ENCODE measurements at regions not wholly inside any gene's neighbourhood (a gene's known extent, or its start where the extent isn't known, plus 50 kb on each side); places are given as distances from the start of the nearest gene placed in this dataset.

DNA sequence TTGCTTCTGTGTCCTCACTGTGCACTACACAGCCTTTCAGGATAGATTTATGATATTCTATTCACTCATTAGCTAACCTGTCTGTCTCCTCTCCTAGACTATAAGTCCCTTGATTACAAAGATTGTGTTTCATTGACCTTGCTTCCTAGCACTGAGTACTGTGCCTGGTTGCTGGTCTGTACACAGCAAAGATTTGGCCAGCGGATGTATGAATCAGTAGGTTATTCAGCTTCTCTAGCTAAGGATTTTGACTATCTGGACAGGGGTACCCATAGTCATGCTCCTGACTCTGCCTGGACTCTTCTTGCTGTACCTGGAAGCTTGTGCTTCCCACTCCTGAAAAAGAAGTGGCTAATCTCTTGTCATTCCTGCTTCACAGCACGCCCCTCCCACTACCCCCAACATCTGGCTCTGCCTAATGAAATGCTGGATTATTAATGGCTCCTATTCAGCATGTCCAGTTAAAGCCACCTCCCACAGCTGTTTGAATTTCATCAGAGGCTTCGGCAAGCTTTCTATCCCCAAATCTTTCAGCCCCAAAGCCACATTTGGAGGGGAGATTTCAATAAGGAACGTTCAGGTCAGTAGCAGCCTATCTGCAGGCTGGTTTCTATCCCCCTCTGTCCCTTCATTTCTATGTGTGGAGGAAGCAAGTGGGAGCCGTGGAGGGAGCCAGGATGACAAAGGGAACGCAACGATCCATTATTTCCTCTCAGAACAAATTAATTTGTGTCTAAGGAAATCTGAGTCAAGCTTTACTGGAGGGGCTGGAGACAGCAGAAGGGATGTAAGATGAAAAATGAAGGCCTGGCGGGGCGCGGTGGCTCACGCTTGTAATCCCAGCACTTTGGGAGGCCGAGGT is 64.8 kb upstream of the PPM1J start:
- no peak for DNase-seq

DNA sequence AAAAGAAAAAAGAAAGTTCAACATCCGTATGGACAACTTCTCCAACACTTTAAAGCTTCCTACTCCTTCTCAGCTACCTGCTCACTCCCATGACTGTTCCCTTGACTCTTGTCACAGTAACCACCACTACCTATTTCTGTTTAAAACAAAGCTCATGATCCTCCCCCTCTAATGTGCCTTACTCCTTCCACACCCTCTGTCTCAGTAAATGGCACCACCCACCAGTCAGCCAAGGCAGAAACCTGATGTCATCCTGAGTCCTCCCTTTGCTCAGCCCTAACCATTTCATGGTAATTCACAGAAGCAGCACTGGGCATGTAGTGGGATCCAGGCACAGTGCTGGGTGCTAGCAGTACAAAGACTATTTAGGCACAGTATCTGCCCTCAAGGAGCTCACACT is 63.0 kb upstream of the PPM1J start:
- DNase-seq, result no peak

DNA sequence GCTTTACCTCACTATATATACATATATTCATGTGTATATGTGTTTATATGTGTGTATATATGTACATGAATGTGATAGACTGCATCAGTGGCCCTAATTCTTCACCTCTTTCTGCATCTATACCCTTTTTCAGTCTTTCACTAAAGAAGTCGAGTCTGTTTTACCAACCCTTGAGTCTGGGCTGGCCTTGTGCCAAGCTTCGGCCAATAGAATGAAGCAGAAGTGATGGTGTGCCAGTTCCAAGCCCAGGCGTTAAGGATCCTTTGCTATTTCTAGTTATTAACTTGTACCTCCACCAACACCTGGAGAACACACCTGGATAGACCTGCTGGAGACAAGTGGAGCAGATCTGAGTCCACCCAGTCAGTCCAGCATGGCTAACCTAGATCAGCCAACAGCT is 61.6 kb upstream of the PPM1J start:
- DNase-seq, result no peak

DNA sequence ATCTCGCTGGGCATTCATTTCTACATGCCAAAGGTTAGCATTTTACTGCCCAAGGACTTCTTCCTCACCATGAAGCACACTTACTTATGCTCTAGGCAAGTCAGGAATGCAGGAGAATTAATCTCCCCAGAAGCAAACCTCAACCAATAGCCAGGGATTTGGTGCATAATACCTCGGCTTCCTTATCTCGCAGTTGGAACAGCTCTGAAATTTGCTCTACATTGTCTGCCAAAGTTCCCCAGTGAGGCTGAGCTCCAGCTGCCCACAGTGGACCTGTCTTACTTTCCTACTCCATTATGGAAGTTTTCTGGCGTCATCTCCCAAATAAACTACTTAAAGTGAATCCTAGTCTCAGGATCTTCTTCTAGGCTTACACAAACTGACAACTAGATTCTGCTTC is 57.6 kb upstream of the PPM1J start:
- no peak for DNase-seq

DNA sequence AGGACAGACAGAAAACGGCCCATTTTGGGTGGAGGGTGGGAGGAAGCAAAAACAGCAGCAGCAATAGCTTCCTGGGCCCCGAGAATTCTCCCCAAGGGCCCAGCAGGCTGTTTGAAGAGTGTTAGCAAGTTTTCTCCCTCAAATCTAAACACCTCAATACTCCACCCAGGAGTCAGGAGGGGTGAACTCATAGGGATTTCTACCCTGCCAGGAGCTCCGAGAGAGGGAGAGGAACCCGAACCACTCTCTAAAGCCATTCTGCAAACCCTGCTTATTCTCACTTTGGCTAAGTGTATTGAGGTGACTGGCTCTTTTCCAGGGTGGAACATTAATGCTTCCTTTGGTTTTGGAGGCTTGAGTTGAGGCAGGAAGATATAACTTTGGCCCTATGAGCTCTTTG is 55.6 kb upstream of the PPM1J start:
- no peak for DNase-seq

DNA sequence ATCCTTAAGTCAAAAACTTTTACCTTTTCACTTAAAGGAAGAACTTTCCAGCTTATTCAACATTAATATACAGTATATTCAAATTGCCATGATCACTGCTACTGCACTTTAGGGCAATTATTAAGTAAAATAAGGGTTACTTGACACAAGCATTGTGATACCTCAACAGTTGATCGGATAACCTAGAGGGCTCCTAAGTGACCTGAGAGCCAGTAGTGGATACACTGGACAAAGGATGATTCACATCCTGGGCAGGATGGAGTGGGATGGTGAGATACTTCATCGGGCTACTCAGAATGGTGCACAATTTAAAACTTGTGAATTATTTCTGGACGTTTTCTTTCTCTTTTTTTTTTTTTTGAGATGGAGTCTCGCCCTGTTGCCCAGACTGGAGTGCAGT is 54.5 kb upstream of the PPM1J start:
- DNase-seq, result no peak

DNA sequence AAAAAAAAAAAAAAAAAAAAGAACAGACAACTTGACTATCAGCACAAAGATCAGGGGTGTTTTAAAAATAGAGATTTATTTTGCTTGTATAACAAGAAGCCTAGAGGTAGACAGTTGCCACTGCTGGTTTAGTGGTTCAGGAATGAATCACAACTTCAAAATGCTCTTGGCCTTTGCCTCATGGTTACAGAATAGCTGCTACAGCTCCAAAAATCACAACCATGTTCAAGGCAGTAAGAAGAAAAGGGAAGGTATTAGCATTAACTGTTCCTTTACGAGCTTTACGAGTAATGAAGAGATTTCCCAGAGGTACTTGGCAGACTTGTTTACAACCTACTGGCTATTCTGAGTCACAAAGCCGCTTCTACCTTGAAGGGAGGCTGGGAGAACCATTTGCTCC is 52.5 kb upstream of the PPM1J start:
- no peak for DNase-seq

Measured in effector CD8-positive, alpha-beta T cell (primary cell).